H1 (cell line): ENCODE measurements at regions not wholly inside any gene's neighbourhood (a gene's known extent, or its start where the extent isn't known, plus 50 kb on each side); places are given as distances from the start of the nearest gene placed in this dataset.

Experiments used
- CTCF ChIA-PET: fragments of 300-600 bp; sonication (Branson Sonifier 250); formaldehyde crosslinking; loops from one replicate; lab custom pipeline; 2021; ENCODE audit not compliant: partially characterized antibody; lab: Charles Lee
- POLR2A ChIA-PET: fragments of 300-600 bp; sonication (Branson Sonifier 250); formaldehyde crosslinking; loops from one replicate; lab custom pipeline; 2021; ENCODE audit warnings: inconsistent platforms; ENCODE audit not compliant: partially characterized antibody; lab: Charles Lee
- DNase-seq, 2 experiments: peaks; one replicate each; pipeline versions ENCODE4 v3.0.0 to v3.0.0-alpha.2; 2010 to 2022; ENCODE audit warnings: low spot score in 2 of 2, low read depth in 1 of 2, mixed read lengths in 1 of 2
- FAIRE-seq: peaks from 2 replicates; lab custom pipeline; 2011; peaks lifted over from hg19 to GRCh38; lab: Jason Lieb, UNC
- H2AFZ ChIP-seq: 2 replicates; pipeline ENCODE4 v1.8.1; 2012; ENCODE audit warnings: low read length, inconsistent platforms
- H2AK5ac ChIP-seq: 2 replicates; pipeline ENCODE4 v1.6.1; 2013; ENCODE audit warnings: low read depth, low read length
- H2BK120ac ChIP-seq: replicated peaks from 2 replicates; pipeline ENCODE3; 2013; ENCODE audit warnings: low read depth, low read length, inconsistent platforms
- H2BK12ac ChIP-seq: 2 replicates; pipeline ENCODE4 v1.6.1; 2013; ENCODE audit warnings: low read depth, low read length
- H2BK15ac ChIP-seq: 2 replicates; pipeline ENCODE4 v1.6.1; 2013; ENCODE audit warnings: low read length
- H2BK20ac ChIP-seq: 2 replicates; pipeline ENCODE4 v1.6.1; 2013; ENCODE audit warnings: low read length
- H2BK5ac ChIP-seq: 2 replicates; pipeline ENCODE4 v1.6.1; 2013; ENCODE audit warnings: low read depth, low read length
- H3K14ac ChIP-seq: 2 replicates; pipeline ENCODE4 v1.6.1; 2013; ENCODE audit warnings: inconsistent platforms; ENCODE audit not compliant: insufficient read length
- H3K18ac ChIP-seq: 2 replicates; pipeline ENCODE4 v1.6.1; 2013; ENCODE audit warnings: low read length; ENCODE audit errors: extremely low read depth
- H3K23ac ChIP-seq: 2 replicates; pipeline ENCODE4 v1.6.1; 2013; ENCODE audit warnings: inconsistent platforms; ENCODE audit not compliant: insufficient read length
- H3K23me2 ChIP-seq: 2 replicates; pipeline ENCODE4 v1.6.1; 2013; ENCODE audit warnings: low read depth, low read length
- H3K27ac ChIP-seq: 2 replicates; pipeline ENCODE4 v1.6.1; 2011; ENCODE audit warnings: low read depth, low read length, inconsistent platforms
- H3K27me3 ChIP-seq, 4 experiments: replicated peaks in 1 of 4; 1 replicate in 1 of 4; 2 replicates in 3 of 4; pipeline versions ENCODE4 v1.6.1 to v1.8.1; 2011 to 2013; ENCODE audit warnings: low read length in 3 of 4, mild to moderate bottlenecking in 3 of 4, inconsistent platforms in 2 of 4, mixed read lengths in 2 of 4, moderate library complexity in 1 of 4; ENCODE audit not compliant: control insufficient read depth in 3 of 4, insufficient read depth in 3 of 4; ENCODE audit errors: extremely low read depth in 1 of 4
- H3K36me3 ChIP-seq, 4 experiments: 2 replicates each; pipeline versions ENCODE4 v1.6.1 to v1.8.1; 2011 to 2013; ENCODE audit warnings: mild to moderate bottlenecking in 4 of 4, low read length in 3 of 4, moderate library complexity in 2 of 4, control low read depth in 1 of 4, inconsistent platforms in 1 of 4; ENCODE audit not compliant: insufficient read depth in 4 of 4, control insufficient read depth in 2 of 4
- H3K4ac ChIP-seq: replicated peaks from 2 replicates; pipeline ENCODE3; 2013; ENCODE audit warnings: low read length, low read depth, mixed read lengths, inconsistent platforms; ENCODE audit not compliant: insufficient read length
- H3K4me1 ChIP-seq, 4 experiments: replicated peaks in 1 of 4; 1 replicate in 1 of 4; 2 replicates in 3 of 4; pipeline versions ENCODE4 v1.6.1 to v1.8.1; 2011 to 2013; ENCODE audit warnings: low read length in 3 of 4, inconsistent platforms in 2 of 4, mixed read lengths in 1 of 4; ENCODE audit not compliant: insufficient read depth in 4 of 4, control insufficient read depth in 3 of 4
- H3K4me2 ChIP-seq, 2 experiments: 2 replicates each; pipeline versions ENCODE4 v1.6.1 to v1.8.1; 2011 to 2013; ENCODE audit warnings: low read depth in 2 of 2, low read length in 2 of 2, control low read depth in 1 of 2, inconsistent platforms in 1 of 2, mild to moderate bottlenecking in 1 of 2; ENCODE audit not compliant: insufficient read depth in 1 of 2
- H3K4me3 ChIP-seq, 4 experiments: fragments of 200-600, 300-600 bp in 1 of 4; sonication (generic), shearing (Covaris generic), sonication (Bioruptor Twin) in 1 of 4; 2 replicates each; pipeline versions ENCODE4 v1.5.1 to v1.8.1; 2011 to 2016; ENCODE audit warnings: low read length in 4 of 4, low read depth in 3 of 4, control low read depth in 2 of 4, inconsistent platforms in 2 of 4, mild to moderate bottlenecking in 2 of 4, mixed read lengths in 1 of 4, moderate library complexity in 1 of 4; ENCODE audit not compliant: insufficient read depth in 2 of 4; ENCODE audit errors: extremely low read depth in 1 of 4
- H3K56ac ChIP-seq: replicated peaks from 2 replicates; pipeline ENCODE3; 2013; ENCODE audit warnings: low read depth, mild to moderate bottlenecking, mixed read lengths, low read length, inconsistent platforms; ENCODE audit not compliant: insufficient read length
- H3K79me1 ChIP-seq: 2 replicates; pipeline ENCODE4 v1.6.1; 2013; ENCODE audit warnings: low read depth, low read length, control low read depth
- H3K79me2 ChIP-seq, 2 experiments: 2 replicates each; pipeline versions ENCODE4 v1.6.1 to v1.8.1; 2012 to 2013; ENCODE audit warnings: low read length in 2 of 2, mild to moderate bottlenecking in 2 of 2, inconsistent platforms in 1 of 2; ENCODE audit not compliant: insufficient read depth in 2 of 2, control insufficient read depth in 1 of 2
- H3K9ac ChIP-seq, 4 experiments: replicated peaks in 1 of 4; 1 replicate in 1 of 4; 2 replicates in 3 of 4; pipeline versions ENCODE4 v1.6.1 to v1.8.1; 2011 to 2013; ENCODE audit warnings: low read depth in 3 of 4, low read length in 3 of 4, control low read depth in 2 of 4, mild to moderate bottlenecking in 2 of 4, moderate library complexity in 2 of 4, inconsistent platforms in 1 of 4; ENCODE audit errors: extremely low read depth in 1 of 4
- H3K9me3 ChIP-seq, 2 experiments: 2 replicates each; pipeline versions ENCODE4 v1.6.1 to v1.8.1; 2012 to 2013; ENCODE audit warnings: mild to moderate bottlenecking in 2 of 2, moderate library complexity in 2 of 2, control low read depth in 1 of 2, inconsistent platforms in 1 of 2, low read depth in 1 of 2, low read length in 1 of 2, mixed read lengths in 1 of 2; ENCODE audit not compliant: insufficient read depth in 2 of 2
- H4K20me1 ChIP-seq, 2 experiments: replicated peaks in 1 of 2; 2 replicates each; pipeline versions ENCODE3 to v1.8.1; 2011 to 2013; ENCODE audit warnings: inconsistent platforms in 2 of 2, low read length in 2 of 2, mild to moderate bottlenecking in 1 of 2; ENCODE audit not compliant: insufficient read depth in 2 of 2, control insufficient read depth in 1 of 2
- H4K5ac ChIP-seq: 2 replicates; pipeline ENCODE4 v1.6.1; 2013; ENCODE audit warnings: low read length, low read depth, mixed read lengths, inconsistent platforms; ENCODE audit not compliant: insufficient read length
- H4K8ac ChIP-seq: 2 replicates; pipeline ENCODE4 v1.8.0; 2013; ENCODE audit warnings: mild to moderate bottlenecking, moderate library complexity, low read length, inconsistent platforms; ENCODE audit not compliant: insufficient read depth; ENCODE audit errors: extremely low read depth
- H4K91ac ChIP-seq: replicated peaks from 2 replicates; pipeline ENCODE3; 2013; ENCODE audit warnings: low read length, mixed read lengths, inconsistent platforms; ENCODE audit not compliant: insufficient read length
- ATF3 ChIP-seq: IDR thresholded peaks from 2 replicates; pipeline ENCODE4 v1.6.1; 2011; ENCODE audit warnings: low read depth, mild to moderate bottlenecking, low read length; ENCODE audit not compliant: insufficient read depth
- BRCA1 ChIP-seq: IDR thresholded peaks from 2 replicates; pipeline ENCODE4 v1.6.1; 2012; ENCODE audit warnings: low read depth, low read length, improper control_type of control experiment
- RXRA ChIP-seq: IDR thresholded peaks from 2 replicates; pipeline ENCODE4 v1.6.1; 2011; ENCODE audit warnings: low read depth, mild to moderate bottlenecking, low read length, moderate library complexity; ENCODE audit not compliant: insufficient read depth
- SAP30 ChIP-seq: fragments of 300-600 bp; sonication (generic); IDR thresholded peaks from 2 replicates; pipeline ENCODE4 v1.7.1; 2012; ENCODE audit warnings: low read length, moderate library complexity, mild to moderate bottlenecking, inconsistent platforms; ENCODE audit not compliant: insufficient read depth, insufficient replicate concordance
- WGBS, 2 experiments: shearing (Covaris generic) in 1 of 2; methylation state at CpG; one replicate each; pipeline versions ENCODE4 v1.1.6 to v1.1.7; 2013 to 2015; ENCODE audit warnings: low lambda C conversion rate in 2 of 2, mixed read lengths in 2 of 2, inconsistent platforms in 1 of 2, low coverage in 1 of 2, missing lambda C conversion rate in 1 of 2; ENCODE audit not compliant: insufficient replicate concordance in 2 of 2, insufficient coverage in 1 of 2, insufficient read length in 1 of 2; ENCODE audit errors: extremely low coverage in 1 of 2, missing lambda C conversion rate in 1 of 2; 5-methylcytosine and 5-hydroxymethylcytosine counted together

GRCh38 chr2:146820672-146821071, 1024.2 kb upstream of the ACVR2A start:
- no peak overlapping the region for H2BK5ac ChIP-seq
- no peak overlapping the region for H4K91ac ChIP-seq
- H3K79me1 ChIP-seq = no peaks in the 10 kb centered on the region
- no peak overlapping the region for H2BK15ac ChIP-seq
- no peaks in the 10 kb centered on the region for H3K9me3 ChIP-seq
- no peak overlapping the region for H3K9ac ChIP-seq
- POLR2A ChIA-PET = no interaction called here
- H2AK5ac ChIP-seq = no peak overlapping the region
- no peaks in the 10 kb centered on the region for H3K79me2 ChIP-seq
- H2BK20ac ChIP-seq = no peak overlapping the region
- DNase-seq (no peak), FAIRE-seq (no peak)
- CTCF ChIA-PET = no interaction called here
- H3K36me3 ChIP-seq = no peaks in the 10 kb centered on the region
- H3K4ac ChIP-seq = no peak overlapping the region
- no peak overlapping the region for H4K8ac ChIP-seq
- H2BK120ac ChIP-seq = no peak overlapping the region
- no peak overlapping the region for H3K23ac ChIP-seq
- no peak for TF ChIP-seq ATF3
- TF ChIP-seq SAP30 = no peak
- no peak for TF ChIP-seq RXRA
- TF ChIP-seq BRCA1 = no peak
- no peak overlapping the region for H3K4me2 ChIP-seq
- H3K27ac ChIP-seq = no peak overlapping the region
- no peak overlapping the region for H2BK12ac ChIP-seq
- H2AFZ ChIP-seq = no peak overlapping the region
- 97% methylated on average over 3 of the region's 3 CpGs; no CpG with 5 or more reads in 1 of the 2 experiments for WGBS, 2 experiments
- H4K5ac ChIP-seq = no peak overlapping the region
- H3K18ac ChIP-seq = no peak overlapping the region
- H3K4me1 ChIP-seq = peaks cover 0 to 11% (median 0%) of the 10 kb centered on the region in 4 experiments; a peak in 2 of 7 replicates
- H3K14ac ChIP-seq = no peak overlapping the region
- no peaks in the 10 kb centered on the region for H3K23me2 ChIP-seq
- H3K27me3 ChIP-seq = no peaks in the 10 kb centered on the region
- no peak overlapping the region for H3K4me3 ChIP-seq
- H4K20me1 ChIP-seq = no peaks in the 10 kb centered on the region
- no peak overlapping the region for H3K56ac ChIP-seq
